ENCODE measurements at regions not wholly inside any gene's neighbourhood (a gene's known extent, or its start where the extent isn't known, plus 50 kb on each side); places are given as distances from the start of the nearest gene placed in this dataset.
A peak's percentile ranks its signal among the peaks of the same experiment; 100 is the strongest.

DNA sequence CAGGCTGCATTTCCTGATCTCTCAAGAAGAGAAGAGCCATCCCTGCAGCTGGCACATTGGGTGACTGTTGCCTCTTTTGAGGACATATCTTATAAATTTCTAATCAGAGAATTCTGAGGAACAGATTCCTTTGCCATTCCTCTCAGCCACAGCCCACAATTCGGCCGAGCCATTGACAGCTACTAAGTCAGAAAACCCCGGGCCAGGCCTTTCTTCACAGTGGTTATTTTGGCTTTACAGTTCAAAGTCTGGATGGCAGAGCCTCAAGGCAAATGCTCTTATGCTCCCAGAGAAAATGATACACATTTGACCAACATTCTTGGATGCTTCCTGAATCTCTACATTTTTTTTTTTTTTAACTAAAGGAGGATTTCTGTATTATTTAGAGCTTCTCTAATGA is 138.4 kb upstream of the FRMD6 start:
- no peak for DNase-seq (ENCODE audit: low read depth in 2 of 2)

DNA sequence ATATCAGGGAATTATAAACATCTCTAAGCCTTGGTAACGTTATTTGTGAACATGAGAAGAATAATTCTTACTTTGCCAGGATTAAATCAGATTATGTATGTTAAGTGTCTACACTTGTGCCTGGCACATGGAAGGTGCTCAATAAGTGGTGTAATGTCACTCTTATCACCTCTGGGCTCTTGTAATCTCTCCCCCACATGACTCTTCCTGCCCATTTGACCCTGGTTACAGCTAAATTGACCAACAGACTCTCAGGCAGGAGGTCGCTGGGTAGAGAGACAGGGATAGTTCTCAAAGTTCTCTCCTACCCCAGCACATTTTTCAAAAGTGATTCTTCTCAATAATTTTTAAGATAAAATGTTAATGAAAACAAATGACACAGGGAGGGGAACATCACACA is 137.8 kb upstream of the FRMD6 start:
- DNase-seq (ENCODE audit: low read depth in 2 of 2): no peak

DNA sequence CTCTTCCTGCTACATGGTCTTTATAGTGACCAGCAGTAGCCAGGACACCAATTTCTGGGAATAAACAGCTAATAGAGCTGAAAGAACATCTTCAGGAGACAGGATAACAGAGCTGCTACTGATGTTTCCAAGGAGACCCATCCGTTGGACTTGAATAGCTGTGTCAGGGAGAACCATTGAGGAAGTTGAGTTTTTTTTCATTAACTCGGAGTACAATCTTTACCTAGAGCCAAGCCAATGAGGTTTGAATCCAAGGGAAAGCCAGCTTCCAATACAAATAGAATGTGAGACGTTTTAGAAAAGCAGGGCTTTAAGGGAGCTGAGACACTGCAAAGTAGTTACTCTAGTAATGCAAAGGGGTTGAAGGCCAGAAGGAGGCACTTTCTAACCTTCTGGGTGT is 136.1 kb upstream of the FRMD6 start:
- no peak for DNase-seq (ENCODE audit: low read depth in 2 of 2)

DNA sequence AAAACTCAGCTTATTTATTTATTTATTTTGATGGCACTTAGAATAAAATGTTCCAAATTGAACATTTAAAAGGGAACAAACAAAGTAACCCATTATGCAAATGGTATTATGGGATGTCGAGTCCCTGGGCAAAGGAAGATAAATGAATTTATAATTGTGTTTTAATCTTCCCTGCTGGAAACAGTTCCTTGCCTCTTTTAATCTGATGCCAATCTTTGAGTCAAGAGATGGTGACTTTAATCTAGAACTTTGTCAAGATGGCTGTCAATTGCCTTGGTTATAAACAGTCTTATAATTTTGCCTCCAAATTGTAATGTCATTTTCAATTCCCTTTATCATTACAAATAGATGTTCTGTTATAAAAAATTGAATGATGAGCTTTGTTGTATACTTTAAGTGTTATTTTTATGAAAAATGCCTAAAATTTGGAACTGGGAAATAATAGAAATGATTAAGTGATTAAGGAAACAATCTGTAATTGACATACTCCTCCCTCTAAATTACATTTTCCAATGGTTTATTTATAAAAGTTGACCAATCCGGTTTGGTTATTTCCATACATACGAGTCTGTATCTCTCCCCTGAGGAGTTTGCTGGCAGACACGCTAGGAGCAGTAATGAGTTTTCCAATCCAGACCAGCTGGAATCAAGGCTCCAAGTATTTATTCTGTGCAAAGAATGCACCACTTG is 134.9 kb upstream of the FRMD6 start:
- DNase-seq (ENCODE audit: low read depth in 2 of 2): no peak

DNA sequence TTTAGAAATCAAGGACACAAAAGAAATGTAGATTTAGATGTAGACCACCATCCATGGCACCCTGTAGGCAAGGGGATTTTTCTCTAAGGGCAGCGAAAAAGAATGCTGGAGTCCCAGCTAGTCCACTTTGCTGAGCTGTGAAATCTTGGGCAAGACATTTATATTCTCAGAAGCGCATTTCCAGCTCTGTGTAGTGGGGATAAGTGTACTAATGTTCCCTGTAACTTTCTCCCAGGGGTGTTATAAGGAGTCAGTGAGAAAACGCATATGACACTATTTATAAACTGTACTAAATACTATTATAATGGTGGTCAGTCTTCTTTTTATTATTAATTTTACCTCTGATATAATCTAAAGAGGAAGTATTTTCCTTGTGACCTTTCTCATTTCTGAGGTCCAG is 133.4 kb upstream of the FRMD6 start:
- no peak for DNase-seq (ENCODE audit: low read depth in 2 of 2)

DNA sequence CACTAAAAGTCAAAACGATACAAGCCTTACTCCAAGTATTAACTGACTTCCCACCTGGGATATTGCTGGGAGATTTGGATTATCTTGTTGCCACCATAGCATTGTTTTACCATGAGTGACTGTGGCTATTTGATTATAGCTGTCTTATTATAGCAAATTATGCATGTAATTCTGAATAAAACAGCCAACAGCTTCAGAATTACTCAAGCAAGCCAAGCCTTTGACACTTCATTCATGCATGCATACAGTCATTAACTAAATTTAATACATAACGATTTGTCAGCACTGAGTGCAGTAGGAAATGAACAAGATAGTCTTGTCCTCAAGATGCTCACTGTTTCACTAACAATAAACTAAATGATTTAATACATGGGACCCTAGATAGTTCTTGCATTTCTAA is 133.0 kb upstream of the FRMD6 start:
- DNase-seq (ENCODE audit: low read depth in 2 of 2): no peak

DNA sequence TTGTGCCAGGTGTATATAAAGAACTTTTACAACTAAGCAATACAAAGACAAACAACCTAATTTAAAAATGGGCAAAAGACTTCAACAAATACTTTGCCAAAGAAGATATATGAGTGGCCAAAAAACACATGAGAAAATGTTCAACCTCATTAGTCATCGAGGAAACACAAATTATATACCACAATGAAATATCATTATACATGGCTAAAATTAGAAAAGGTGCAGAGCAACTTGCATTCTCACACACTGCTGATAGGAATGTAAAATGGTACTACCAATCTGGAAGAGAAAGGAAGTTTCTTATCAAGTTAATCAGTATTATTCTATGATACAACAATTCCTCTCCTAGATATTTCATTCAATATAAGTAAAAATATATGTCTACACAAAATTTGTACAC is 131.6 kb upstream of the FRMD6 start:
- no peak for DNase-seq (ENCODE audit: low read depth in 2 of 2)

DNA sequence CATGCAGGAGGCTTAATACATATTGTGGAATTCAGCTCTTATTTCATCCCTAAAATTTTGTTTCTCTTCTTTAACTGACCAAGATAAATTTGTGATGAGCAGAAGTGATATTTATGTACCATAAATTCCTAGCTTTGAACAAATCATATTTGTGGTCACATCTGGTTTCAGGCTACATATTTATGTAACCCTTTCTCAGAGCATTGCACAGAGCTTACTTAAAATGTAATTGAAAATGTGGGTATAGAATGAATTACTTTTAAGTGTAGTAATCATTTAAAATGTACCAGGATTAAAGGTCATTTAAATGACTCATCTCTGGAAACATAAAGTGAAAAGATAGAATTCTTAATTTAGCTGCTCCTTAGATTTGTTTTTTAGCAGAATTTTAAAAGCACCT is 129.9 kb upstream of the FRMD6 start:
- peak; percentile 85 to 89 for DNase-seq (ENCODE audit: low read depth in 2 of 2)

DNA sequence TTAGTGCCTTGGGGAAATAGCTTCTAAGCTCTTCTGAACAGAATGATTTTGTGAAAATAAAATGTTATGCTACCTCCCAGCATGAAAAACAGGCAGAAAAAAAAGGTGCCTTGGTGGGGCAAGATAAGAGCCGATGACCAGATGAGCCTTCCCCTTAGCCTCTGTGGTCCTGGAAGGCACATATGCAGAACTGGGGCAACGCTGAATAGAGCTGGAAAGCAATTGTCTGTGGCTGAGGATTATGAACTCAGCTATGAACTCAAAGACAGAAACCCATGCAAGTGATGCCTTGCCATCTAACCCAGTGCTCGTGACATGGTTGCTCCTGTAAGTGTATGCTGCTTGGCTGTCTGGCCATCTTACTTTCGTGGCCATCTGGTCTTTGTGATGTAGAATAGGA is 128.5 kb upstream of the FRMD6 start:
- no peak for DNase-seq (ENCODE audit: low read depth in 2 of 2)

DNA sequence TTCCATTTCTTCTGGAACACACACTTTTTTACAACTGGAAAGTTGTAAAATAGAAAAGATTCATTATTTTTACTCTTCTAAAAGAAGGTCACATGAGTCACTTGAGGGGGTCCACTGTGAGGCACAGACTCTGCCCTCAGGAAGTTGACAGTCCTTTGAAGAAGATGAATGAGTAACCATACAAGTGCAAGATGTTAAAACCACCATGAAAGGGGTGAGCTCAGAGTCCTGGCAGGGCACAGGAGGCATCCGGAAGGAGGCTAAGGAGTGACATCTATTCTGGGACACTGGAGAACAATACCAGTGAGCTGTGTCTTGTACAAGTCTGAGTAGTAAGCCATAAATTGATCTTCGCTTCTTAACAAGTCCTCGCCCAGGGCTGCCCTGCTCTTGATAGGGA is 126.0 kb upstream of the FRMD6 start:
- no peak for DNase-seq (ENCODE audit: low read depth in 2 of 2)

DNA sequence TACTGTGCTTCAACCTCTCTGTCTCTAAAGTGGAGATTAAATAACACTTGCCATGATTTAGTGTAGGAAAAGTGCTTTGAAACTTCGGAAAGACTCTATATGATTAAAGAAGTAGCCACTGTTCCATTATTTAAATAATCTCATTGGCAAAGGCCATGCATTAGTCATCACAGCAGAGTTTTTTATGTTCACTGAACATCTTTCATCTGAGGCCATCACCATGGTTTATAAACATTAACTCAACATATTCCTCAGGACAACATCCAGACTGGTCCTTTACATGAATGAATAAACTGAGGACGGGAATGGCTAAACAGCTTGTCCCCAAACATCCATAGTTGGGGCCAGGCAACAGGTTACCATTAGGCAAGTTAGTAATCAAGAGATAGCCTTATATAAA is 124.6 kb upstream of the FRMD6 start:
- DNase-seq (ENCODE audit: low read depth in 2 of 2): no peak

DNA sequence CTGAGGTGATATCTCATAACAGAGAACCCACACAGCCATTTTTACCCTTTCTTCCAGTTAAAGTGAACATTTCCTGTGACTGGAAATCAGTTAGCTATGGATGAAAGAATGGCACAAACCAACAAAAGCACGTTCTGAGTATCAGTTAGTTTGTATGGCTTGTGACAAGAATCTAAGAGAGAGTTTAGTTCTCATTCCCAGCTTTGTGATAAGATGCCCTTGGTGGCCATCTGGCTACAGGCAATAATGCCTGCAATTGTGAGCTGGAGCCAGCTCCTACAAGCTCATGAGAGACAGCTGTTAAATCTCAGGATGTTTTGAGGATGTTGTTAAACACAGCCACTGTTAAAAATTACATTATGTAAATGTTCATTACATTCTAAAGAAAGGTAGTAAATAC is 122.0 kb upstream of the FRMD6 start:
- DNase-seq (ENCODE audit: low read depth in 2 of 2): no peak

DNA sequence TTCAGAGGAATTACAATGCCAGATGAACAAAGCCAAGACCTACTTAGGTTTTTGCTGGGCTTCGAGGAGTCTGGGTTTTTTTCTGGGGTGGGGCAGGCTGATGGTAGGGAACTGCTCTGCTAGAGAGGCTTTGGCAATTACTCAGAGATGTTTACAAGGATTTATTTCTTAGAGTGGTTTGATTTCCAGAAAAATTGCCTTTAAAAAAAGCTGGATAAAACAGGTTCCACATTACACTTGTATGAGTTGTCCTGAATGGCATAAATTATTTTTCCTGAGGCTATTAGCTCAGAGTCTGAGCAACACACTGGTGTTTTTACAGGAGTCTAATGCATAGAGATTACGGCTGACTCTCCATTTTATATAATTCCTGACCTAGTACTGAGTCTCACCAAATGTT is 118.5 kb upstream of the FRMD6 start:
- peak in 1 of 2 experiments; percentile 40 for DNase-seq (ENCODE audit: low read depth in 2 of 2)

DNA sequence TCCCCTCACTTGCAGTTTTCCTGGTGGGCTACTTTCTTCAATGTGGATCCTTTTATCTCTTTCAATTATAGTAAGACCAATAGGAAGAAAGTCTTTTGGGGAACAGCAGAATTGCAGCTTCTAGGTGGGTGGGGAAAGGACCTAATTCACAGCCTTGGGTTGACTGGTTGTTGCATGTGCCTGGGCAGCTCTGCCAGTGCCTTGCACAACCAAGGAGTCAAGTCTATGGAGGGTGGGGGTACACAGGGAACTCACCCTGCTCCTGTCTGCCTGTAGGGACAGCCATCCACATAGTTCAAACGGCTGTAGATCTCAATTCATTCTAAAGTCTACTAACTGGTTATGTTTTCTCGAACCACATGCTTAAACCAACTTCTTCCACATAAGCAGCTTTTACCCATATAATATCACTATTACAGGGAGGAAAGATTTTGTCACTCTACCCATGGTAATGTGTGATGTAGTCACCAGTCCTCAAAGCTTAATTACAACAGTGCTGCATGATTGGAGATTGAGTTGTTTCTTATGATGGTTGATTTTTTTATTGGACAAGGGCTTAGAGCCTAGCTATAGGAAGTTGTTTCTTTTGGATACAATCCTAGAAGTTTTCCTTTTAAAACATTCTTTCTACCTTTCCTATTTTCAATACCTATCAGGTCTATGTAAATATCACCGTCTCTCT is 117.7 kb upstream of the FRMD6 start:
- no peak for DNase-seq (ENCODE audit: low read depth in 2 of 2)

DNA sequence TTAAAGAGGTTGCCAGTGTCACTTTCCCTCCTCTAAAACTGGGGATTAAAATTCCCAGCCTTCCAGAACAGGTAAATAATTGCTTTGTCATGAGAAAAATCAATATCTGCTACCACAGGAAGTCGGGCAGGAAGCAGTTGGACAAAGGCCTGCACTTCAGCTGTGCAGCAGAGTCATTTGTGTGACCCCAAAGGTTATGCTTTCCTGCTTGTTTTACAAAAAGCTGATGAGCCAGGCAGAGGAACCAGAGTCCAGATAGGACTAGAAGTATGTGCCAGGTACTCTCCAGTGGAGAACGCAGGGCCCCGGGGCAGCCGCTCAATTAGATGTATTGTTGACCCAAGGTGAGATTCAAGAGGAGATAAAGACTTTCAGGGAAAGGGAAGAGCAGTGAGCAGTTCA is 117.1 kb upstream of the FRMD6 start:
- DNase-seq (ENCODE audit: low read depth in 2 of 2): no peak

DNA sequence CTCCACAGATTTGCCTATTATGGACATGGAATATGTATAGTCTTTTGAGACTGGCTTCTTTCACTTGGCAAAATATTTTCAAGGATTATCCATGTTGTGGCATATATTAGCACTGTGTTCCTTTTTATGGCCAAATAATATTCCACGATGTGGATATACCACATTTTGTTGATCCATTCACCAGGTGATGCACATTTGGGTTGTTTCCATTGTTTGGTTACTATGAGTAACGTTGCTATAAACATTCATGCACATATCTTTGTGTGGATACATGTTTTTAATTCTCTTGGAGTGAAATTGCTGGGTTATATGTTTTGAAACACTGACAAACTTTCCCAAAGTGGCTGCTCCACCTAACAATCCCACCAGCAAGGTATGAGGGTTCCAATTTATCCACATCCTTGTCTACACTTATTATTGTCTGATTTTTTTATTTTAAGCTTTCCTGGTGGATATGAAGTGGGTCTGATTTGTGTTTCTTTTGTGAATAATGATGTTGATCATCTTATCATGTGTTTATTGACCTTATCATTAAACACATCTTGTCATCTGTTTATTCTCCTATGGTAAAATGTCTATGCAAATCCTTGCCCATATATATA is 116.2 kb upstream of the FRMD6 start:
- DNase-seq (ENCODE audit: low read depth in 2 of 2): no peak

DNA sequence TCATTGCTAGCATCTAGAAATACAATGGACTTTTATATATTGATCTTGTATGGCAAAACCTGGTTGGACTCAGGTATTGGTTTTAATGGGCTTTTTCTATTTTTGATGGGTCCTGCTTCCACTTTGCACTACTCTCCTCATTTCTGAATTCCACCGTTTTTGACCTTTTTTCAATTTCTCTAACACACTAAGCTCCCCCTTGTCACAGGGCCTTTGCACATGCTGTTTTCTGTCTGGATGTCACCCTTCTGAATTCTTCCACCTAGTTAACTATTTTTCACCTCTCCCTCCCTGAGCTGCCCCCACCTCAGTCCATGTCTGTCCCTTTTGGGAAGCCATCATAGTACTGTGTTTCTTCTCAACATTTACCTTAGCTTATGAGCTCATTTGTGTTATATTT is 112.7 kb upstream of the FRMD6 start:
- DNase-seq (ENCODE audit: low read depth in 2 of 2): no peak

DNA sequence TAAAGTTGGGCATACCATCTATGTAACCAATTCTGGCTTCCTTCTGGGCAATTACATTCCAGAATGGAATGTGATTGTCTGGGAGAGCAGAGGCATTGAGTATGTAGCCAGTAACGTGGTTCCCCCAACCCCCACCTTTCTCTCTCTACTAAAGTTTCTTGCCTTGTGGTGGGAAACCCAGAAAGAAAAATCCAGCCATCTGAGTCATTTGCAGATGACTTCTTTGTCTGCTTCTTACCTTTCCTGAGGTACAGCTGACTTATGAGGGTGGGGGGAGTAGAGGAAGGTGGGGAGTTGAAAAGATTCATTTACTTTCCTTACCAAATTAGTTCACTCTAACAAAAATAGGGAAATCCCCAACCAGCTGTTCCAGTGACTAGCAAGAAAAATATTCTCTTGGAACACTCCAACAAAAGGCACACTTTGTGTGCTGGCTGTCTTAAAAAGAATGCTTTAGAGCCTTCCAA is 112.1 kb upstream of the FRMD6 start:
- peak; percentile 73 to 80 for DNase-seq (ENCODE audit: low read depth in 2 of 2)

DNA sequence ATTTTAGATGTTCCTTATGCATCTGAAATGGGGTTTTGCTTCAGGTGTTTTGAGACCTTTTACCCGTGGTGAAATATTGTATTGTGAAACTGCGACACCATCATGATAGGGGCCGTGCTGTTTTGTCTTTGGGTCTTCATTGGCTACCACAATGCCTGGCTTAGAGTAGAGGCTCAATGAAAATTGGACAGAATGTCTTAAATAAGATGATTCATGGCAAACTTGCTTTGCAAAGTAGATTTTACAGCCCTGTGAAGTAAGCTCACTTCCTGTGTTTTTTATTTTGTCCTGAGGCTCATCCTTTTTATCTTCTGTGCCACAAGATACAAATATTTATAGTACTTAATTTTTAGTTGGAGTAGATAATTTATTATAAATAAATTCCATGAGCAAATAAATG is 111.3 kb upstream of the FRMD6 start:
- no peak for DNase-seq (ENCODE audit: low read depth in 2 of 2)

DNA sequence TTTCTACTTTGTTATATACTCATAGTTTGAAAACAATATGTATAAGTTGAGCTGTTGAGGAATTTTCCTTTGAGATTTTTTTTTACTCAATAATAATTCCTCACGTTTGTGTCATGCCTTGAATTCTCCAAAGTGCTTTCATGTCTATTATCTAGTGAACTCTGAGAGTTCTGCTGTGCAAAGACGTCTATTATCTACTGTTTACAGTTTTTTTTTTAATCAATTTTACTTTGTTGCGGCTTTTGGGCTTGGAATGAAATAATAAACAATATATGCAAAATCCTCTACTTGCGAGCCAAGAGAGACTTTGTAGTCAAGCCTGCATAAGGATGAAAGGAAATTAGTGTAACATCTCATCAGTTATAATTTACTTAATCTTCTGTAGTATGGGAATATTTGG is 107.2 kb upstream of the FRMD6 start:
- DNase-seq (ENCODE audit: low read depth in 2 of 2): no peak

DNA sequence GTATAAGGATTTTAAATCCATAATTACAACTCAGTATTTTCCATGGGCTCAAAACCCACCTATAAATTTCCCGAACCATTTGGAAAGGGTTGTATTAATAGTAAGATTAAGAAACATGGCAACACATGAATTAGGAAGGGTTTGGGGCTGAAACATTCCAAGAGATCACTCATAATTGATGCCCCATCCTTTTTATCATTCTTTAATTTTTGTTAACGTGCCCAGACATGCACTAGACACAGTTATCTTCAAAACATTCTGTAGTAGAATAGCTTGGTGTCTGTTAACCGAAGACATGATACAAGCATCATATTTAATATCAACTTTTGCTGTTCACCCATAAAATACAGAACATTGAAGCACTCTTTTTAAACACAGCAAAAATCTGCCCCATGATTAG is 106.8 kb upstream of the FRMD6 start:
- no peak for DNase-seq (ENCODE audit: low read depth in 2 of 2)

DNA sequence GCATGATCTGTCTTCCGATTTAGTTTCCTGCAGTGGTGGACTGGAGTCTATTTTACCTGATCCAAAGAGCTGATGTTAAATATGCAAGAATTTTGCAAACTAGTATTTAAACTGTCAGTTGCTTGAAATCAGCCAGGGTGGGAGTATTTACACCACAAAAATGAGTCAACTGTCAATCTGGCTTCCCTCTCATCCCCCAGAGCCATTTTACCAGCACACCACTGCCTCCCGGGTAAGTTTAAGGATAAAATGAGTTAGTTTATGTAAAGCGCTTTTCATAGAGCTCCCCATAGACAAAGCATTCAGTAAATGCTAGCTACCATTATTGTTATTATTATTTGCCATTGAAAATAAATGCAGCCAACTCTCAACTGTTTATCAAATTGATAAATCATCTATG is 106.3 kb upstream of the FRMD6 start:
- DNase-seq (ENCODE audit: low read depth in 2 of 2): no peak

DNA sequence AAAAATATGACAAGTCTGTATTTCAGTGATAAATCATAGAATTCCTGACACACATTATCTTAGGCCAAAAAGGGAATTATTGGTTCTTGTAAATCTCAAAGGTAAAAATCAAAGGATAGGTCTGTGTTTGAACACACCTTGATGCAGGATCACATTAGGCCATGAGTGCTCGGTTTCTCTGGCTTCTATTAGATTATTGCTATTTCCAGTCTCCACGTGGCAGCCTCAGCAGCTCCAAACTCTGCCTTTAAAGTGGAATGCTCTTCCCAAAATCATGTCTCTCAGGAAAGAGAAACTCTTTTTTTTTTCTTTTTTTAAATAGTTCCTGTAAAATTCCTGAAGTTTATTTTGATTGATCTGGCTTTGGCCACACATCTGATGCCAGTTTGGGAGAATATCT is 105.6 kb upstream of the FRMD6 start:
- no peak for DNase-seq (ENCODE audit: low read depth in 2 of 2)

All from fibroblast of skin of left biceps (primary cell).